DND-41 (cell line): ENCODE measurements at regions not wholly inside any gene's neighbourhood (a gene's known extent, or its start where the extent isn't known, plus 50 kb on each side); places are given as distances from the start of the nearest gene placed in this dataset.

Experiments
- ATAC-seq: fragments of 200-7000 bp; cut with Tn5 transposase; 3 replicates; pipeline ENCODE4 v1.9.1; 2021; ENCODE audit warnings: low read depth; ENCODE audit not compliant: insufficient read depth
- DNase-seq: peaks from one replicate; pipeline ENCODE4 v3.0.0-alpha.2; 2020
- H2AFZ ChIP-seq: 2 replicates; pipeline ENCODE4 v1.6.0; 2012; ENCODE audit warnings: low read depth, low read length
- H3K27ac ChIP-seq: 2 replicates; pipeline ENCODE4 v1.5.1; 2012; ENCODE audit warnings: low read length, inconsistent platforms
- H3K27me3 ChIP-seq: fragments of 200-600 bp; sonication (generic); 2 replicates; pipeline ENCODE4 v1.6.0; 2012; ENCODE audit warnings: low read length, mild to moderate bottlenecking, inconsistent platforms; ENCODE audit not compliant: insufficient read depth, poor library complexity
- H3K36me3 ChIP-seq: 2 replicates; pipeline ENCODE4 v1.5.1; 2012; ENCODE audit warnings: low read length, inconsistent platforms; ENCODE audit not compliant: insufficient read depth
- H3K4me1 ChIP-seq: 2 replicates; pipeline ENCODE4 v1.5.1; 2012; ENCODE audit warnings: mild to moderate bottlenecking, low read length; ENCODE audit not compliant: insufficient read depth
- H3K4me2 ChIP-seq: 2 replicates; pipeline ENCODE4 v1.6.0; 2012; ENCODE audit warnings: mild to moderate bottlenecking, moderate library complexity, low read length, inconsistent platforms; ENCODE audit not compliant: insufficient read depth
- H3K4me3 ChIP-seq, 2 experiments: fragments of 200-600 bp in 1 of 2; shearing (Covaris generic) in 1 of 2; 2 replicates each; pipeline ENCODE4 v1.5.1; 2012 to 2016; ENCODE audit warnings: inconsistent platforms in 2 of 2, low read length in 2 of 2, mild to moderate bottlenecking in 2 of 2, low read depth in 1 of 2, moderate library complexity in 1 of 2
- H3K79me2 ChIP-seq: 2 replicates; pipeline ENCODE4 v1.6.0; 2012; ENCODE audit warnings: low read length, inconsistent platforms; ENCODE audit not compliant: insufficient read depth
- H3K9ac ChIP-seq: 2 replicates; pipeline ENCODE4 v1.6.0; 2012; ENCODE audit warnings: low read depth, mild to moderate bottlenecking, inconsistent platforms, low read length, moderate library complexity
- H3K9me3 ChIP-seq: 2 replicates; pipeline ENCODE4 v1.5.1; 2012; ENCODE audit warnings: low read length, moderate library complexity, mild to moderate bottlenecking, inconsistent platforms; ENCODE audit not compliant: insufficient read depth, severe bottlenecking
- H4K20me1 ChIP-seq: 2 replicates; pipeline ENCODE4 v1.6.0; 2012; ENCODE audit warnings: low read length; ENCODE audit not compliant: insufficient read depth
- CTCF ChIP-seq: IDR thresholded peaks from 2 replicates; pipeline ENCODE4 v1.5.1; 2012; ENCODE audit warnings: borderline replicate concordance, low read length, moderate library complexity, mild to moderate bottlenecking; ENCODE audit not compliant: poor library complexity, severe bottlenecking; ENCODE audit errors: extremely low read depth
- EZH2 ChIP-seq: IDR thresholded peaks from 3 replicates; pipeline ENCODE4 v1.6.1; 2012; ENCODE audit warnings: borderline replicate concordance, low read depth, mild to moderate bottlenecking, moderate library complexity, low read length, inconsistent platforms; ENCODE audit not compliant: severe bottlenecking

GRCh38 chr6:140185991-140186390, 811.5 kb upstream of the CITED2 start:
- H2AFZ ChIP-seq: no peak overlapping the region
- no peak for ATAC-seq
- no peak overlapping the region for H3K27ac ChIP-seq
- H4K20me1 ChIP-seq: no peaks in the 10 kb centered on the region
- no peak overlapping the region for H3K4me2 ChIP-seq
- no peaks in the 10 kb centered on the region for H3K79me2 ChIP-seq
- no peaks in the 10 kb centered on the region for H3K9me3 ChIP-seq
- H3K36me3 ChIP-seq: no peaks in the 10 kb centered on the region
- H3K9ac ChIP-seq: no peak overlapping the region
- H3K4me3 ChIP-seq: no peak overlapping the region
- TF ChIP-seq EZH2 (no peak), CTCF (no peak)
- no peak for DNase-seq
- H3K27me3 ChIP-seq: no peaks in the 10 kb centered on the region
- H3K4me1 ChIP-seq: no peaks in the 10 kb centered on the region

- H3K36me3 ChIP-seq: no peaks in the 10 kb centered on the region
- no peak overlapping the region for H3K4me2 ChIP-seq
- no peak overlapping the region for H3K9ac ChIP-seq
- TF ChIP-seq EZH2 (no peak), CTCF (no peak)
- ATAC-seq (no peak), DNase-seq (no peak)
- no peak overlapping the region for H3K4me3 ChIP-seq
- no peaks in the 10 kb centered on the region for H3K4me1 ChIP-seq
- H3K79me2 ChIP-seq: no peaks in the 10 kb centered on the region
- H3K9me3 ChIP-seq: no peaks in the 10 kb centered on the region
- no peak overlapping the region for H3K27ac ChIP-seq
- H4K20me1 ChIP-seq: no peaks in the 10 kb centered on the region
- H2AFZ ChIP-seq: no peak overlapping the region
- H3K27me3 ChIP-seq: no peaks in the 10 kb centered on the region
Observed at GRCh38 chr6:140183881-140184280, 809.4 kb upstream of the CITED2 start.

GRCh38 chr6:140182821-140183220, 808.4 kb upstream of the CITED2 start:
- TF ChIP-seq EZH2 (no peak), CTCF (no peak)
- H3K79me2 ChIP-seq: no peaks in the 10 kb centered on the region
- no peak overlapping the region for H2AFZ ChIP-seq
- H3K4me1 ChIP-seq: no peaks in the 10 kb centered on the region
- no peaks in the 10 kb centered on the region for H4K20me1 ChIP-seq
- DNase-seq: no peak
- no peak for ATAC-seq
- H3K4me3 ChIP-seq: no peak overlapping the region
- no peak overlapping the region for H3K9ac ChIP-seq
- no peaks in the 10 kb centered on the region for H3K36me3 ChIP-seq
- no peaks in the 10 kb centered on the region for H3K9me3 ChIP-seq
- no peak overlapping the region for H3K27ac ChIP-seq
- no peak overlapping the region for H3K4me2 ChIP-seq
- no peaks in the 10 kb centered on the region for H3K27me3 ChIP-seq

- Histone ChIP-seq H3K27me3 (no peaks in the 10 kb centered on the region), H3K4me2 (no peak overlapping the region), H4K20me1 (no peaks in the 10 kb centered on the region), H3K79me2 (no peaks in the 10 kb centered on the region), H3K36me3 (no peaks in the 10 kb centered on the region), H3K27ac (no peak overlapping the region), H3K4me3 (no peak overlapping the region), H3K9ac (no peak overlapping the region), H2AFZ (no peak overlapping the region), H3K4me1 (no peaks in the 10 kb centered on the region), H3K9me3 (no peaks in the 10 kb centered on the region)
- no peak for ATAC-seq
- DNase-seq: no peak
- TF ChIP-seq CTCF (no peak), EZH2 (no peak)
Observed at GRCh38 chr6:140181876-140182275, 807.4 kb upstream of the CITED2 start.
